ENCODE measurements at regions not wholly inside any gene's neighbourhood (a gene's known extent, or its start where the extent isn't known, plus 50 kb on each side); places are given as distances from the start of the nearest gene placed in this dataset.
"Not testable (repeated sequence)": the region's sequence is repeated elsewhere in the genome, so short reads cannot be mapped to it uniquely, and the experiment has no call there.

DNA sequence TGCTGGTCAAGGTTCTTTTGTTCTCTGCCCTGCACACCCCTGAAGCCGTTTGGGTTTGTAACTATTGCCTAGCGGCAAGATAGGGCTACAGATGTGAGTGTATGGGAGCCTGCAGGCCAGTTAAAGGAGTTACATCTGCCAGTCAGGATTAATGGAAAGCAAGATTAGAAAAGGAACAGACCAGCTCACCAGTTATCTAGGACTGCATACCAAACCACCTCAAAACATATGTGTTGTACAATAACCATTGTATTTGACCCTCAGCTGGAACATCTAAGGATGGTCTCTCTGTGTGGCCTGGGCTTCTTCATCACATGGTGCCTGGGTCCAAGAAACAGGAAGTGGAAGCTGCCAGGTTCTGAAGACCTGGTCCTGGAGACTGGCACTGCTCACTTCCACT is 52.5 kb upstream of the FBXO28 start:
- no peak for DNase-seq

DNA sequence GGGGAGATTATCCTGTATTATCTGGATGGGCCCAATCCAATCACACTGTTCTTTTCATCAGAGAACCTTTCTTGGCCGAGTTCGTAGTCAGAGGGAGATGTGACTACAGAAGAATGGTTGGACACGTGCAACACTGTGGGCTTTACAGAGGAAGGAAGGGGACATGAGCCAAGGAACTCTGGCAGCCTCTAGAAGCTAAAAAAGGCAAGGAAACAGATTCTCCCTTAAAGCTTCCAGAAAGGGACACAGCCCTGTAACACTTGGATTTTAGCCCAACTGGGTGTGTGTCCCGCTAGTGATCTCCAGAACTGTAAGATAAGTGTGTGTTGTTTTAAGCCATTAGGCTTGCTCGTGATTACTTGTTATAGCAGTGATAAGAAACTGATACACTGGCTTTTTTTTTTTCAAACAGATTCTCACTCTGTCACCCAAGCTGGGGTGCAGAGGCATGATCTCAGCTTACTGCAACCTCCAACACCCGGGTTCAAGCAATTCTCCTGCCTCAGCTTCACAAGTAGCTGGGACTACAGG is 53.9 kb upstream of the FBXO28 start:
- DNase-seq, result no peak

DNA sequence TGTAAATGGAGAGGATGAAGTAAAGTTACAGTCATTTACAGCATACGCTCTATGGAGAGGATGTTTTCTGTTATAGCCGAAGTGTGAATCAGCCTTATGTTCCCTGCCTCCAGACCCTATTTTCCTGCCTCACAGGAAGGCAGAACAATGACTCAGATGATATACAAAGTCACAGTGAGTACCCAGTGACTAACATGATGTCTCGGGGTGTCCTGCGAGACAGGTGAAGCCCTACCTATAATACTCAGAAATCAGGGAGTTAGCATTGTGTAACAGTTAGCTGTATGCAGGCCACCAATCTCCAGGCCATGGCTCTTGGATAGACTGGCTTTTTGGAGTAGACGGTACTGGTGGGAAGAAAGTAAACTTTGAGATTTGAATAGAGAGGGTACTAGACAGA is 55.6 kb upstream of the FBXO28 start:
- DNase-seq, result no peak

DNA sequence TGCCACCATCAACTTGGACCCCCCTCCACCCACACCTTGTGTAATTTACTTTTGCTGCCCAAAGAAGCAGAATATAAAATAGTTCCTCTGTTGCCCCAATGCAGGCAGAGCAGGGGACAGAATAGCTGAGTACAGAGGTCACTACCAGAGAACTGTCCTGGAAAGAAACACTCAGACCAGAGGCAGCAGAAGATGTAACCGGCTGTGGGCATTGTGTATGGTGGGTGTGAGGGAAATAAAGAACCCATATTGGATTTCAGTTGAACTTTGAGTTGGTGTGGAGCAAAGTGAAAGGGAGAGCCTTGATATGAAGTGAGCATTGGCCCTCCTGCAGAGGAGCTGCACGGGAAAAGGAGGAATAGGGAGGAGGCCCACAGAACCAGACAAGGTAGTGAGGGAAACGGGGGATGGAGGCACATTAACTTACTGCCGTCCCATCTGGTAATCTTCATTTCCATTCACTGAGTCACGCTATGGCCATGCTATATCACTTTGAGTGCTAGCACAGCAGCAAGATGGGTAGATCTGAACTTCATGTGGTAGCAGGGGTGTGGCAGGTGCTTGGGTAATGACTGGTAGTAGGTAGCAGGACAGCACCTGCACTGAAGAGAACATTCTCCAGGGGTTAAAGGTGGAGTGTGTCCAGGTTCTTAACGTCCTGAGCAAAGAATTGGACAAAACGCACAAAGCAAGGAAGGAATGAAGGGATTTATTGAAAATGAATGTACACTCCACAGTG is 56.3 kb upstream of the FBXO28 start:
- no peak for DNase-seq

DNA sequence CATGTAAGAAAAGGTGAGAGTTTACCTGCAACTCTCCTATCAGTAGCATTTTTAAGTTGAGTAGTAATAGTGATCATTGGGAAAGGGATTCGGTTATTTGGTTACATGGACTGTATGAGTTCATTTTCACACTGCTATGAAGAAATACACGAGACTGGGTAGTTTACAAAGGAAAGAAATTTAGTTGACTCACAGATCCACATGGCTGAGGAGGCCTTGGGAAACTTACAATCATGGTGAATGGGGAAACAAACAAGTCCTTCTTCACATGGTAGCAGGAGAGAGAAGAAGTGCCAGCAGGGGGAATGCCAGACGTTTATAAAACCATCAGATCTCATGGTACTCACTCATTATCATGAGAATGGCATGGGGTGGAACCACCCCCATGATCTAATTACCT is 59.3 kb upstream of the FBXO28 start:
- no peak for DNase-seq

DNA sequence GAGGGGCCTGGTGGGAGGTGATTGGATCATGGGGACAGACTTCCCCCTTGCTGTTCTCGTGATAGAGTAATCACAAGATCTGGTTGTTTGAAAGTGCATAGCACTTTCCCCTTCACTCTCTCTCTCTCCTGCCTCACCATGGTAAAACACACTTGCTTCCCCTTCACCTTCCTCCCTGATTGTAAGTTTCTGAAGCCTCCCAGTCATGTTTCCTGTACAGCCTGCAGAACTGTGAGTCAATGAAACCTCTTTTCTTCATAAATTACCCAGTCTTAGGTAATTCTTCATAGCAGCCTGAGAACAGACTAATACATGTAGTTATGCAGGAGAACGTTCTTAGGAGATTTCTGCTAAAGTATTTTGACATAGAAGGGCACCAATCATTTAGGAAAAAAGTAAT is 59.9 kb upstream of the FBXO28 start:
- DNase-seq, result no peak

DNA sequence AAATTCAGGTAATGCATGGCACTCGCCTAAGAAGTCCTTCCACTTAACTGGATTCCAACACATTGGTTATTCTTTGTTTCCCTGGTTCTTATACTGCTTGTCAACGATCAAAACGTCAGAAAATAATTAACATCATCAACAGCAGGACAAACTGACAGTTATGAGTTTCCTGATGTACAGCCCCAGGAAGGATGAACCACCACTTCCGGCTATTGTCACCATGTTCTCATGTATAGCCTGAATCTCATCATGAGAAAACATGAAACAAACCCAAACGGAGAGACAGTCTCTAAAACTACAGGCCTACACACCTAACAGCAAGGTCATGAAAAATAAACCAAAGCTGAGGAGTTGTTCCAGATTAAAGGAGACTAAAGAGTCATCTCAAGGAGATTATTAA is 60.5 kb upstream of the FBXO28 start:
- no peak for DNase-seq

DNA sequence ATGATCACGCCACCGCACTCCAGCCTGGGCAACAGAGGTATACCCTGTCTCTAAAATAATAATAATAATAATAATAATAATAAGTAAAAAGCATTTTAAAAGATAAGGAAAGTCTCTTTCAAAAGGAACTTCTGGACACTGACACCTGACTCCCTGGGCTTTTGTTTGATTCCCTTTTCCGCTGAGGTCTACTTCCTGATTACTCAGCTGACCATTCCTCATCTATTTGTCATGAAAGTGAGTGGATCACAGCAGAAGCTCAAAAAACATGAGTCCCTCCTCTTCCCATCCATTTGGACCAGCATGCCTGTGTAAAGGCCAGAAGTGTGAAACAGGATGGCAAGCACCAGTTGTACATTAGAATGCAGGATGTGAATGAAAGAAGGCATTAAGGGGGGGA is 61.1 kb upstream of the FBXO28 start:
- DNase-seq, result no peak

DNA sequence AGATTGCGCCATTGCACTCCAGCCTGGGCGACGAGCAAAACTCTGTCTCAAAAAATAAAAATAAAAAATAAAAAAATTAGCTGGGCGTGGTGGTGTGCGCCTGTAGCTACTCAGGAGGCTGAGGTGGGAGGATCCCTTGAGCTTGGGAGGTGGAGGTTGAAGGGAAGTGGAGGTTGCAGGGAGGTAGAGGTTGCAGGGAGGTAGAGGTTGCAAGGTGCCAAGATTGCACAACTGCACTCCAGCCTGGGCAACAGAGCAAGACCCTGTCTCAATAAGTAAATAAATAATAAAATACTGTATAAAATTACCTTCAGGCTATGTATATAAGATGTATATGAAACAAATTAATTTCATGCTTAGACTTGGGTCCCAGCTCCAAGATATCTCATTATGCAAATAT is 62.1 kb upstream of the FBXO28 start:
- not testable (repeated sequence) for DNase-seq

DNA sequence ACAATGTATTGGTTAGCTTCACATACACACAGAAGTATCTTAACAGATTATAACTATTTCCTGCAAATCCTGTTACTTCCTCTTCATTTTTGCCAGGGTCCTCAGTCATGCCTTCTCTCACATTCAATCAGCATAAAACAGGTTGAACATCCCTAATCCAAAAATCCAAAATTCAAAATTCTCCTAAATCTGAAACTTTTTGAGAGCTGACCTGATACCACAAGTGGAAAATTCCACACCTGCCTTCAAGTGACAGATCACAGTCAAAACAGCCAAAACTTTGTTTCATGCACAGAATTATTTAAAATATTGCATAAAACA is 62.9 kb upstream of the FBXO28 start:
- DNase-seq, result no peak

DNA sequence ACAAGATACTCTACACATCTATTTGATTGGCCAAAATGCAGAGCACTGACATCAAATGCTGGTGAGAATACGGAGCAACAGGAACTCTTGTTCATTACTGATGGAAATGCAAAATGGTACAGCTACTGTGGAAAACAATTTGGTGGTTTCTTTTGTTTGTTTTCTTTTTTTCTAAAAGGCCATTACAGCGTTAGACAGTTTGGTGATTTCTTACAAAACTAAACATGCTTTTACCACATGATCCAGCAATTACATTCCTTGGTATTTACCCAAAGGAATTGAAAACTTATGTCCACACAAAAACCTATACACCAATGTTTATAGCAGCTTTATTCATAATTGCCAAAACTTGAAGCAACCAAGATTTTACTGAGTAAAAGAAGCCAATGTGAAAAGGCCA is 66.4 kb upstream of the FBXO28 start:
- no peak for DNase-seq

DNA sequence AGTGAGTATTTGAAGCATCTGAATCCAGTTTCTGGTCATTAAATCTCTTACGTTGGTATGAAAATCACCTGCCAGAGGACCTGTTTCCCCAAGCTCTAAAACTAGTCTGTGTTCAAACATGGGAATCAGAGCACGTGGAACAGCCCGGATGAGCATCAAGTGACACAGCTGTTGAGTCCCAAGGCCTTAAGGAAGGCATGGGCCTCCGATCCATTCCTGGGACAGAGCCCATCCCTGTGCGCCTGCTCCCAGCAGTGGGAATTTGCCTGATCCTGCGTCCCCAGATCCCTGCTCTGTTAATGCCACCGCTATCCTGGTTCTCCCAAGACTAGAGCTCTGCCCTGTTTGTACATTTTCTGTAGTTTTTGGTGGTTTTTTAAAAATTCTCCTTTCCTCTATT is 68.4 kb upstream of the FBXO28 start:
- no peak for DNase-seq

DNA sequence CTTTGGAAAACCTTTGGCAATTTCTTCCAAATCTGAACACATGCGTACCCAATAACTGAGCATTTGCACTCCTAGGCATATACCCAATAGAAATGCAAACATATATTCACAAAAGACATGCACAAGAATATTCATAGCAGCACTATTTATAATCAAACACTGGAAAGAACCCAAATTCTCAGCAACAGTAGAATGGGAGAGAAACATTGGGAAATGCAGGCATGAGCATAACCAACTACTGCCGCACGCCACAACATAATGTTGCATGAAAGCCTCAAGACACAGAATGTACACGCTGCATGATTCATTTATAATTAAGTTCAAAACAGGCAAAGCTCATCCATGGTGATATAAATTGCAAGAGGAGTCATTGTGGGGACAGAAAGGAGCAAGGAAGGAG is 69.5 kb upstream of the FBXO28 start:
- DNase-seq, result no peak

DNA sequence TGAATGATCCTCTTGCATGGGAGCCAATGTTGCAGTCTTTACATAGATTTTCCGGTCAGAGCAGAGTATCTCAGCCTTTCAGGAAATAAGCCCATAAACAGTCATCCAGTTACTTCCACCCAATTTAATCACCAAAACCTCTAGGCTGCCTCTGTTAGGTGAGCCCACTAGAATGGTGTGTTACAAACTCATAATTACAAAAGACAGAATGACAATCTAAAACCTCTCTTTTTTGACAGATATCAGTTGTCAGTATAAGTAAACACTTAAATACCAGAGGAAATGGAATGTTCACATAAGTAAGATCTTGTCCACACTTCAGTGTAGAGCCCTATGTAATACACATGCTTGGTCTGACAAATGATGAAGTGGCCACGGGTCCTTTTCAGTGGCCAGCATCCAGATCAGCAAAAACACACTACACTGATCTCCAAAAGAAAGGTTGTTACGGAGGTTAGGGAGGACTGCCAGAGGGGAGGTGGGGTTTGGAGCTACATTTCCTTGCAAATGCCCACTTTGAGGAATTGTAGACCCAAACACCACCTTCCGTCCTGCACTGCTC is 71.3 kb upstream of the FBXO28 start:
- no peak for DNase-seq

DNA sequence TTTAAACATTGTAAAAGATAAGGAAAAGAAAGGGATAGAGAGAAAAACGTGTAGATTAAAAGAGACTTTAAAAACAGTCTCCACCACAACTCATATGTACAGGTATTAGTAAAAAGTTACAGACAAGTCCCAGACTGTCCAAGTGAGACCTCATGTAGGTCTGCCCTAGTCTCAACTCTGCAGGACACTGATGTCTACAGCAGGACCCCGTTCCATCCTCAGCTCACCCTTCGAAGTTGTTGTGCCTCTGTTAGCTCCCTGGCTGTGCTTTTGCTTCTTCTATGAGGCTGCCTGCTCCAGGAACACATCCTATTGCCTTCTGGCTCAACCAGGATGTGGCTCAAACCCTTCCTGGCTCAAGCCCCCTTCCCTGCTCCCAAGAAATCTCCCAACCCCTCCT is 72.9 kb upstream of the FBXO28 start:
- DNase-seq, result no peak

DNA sequence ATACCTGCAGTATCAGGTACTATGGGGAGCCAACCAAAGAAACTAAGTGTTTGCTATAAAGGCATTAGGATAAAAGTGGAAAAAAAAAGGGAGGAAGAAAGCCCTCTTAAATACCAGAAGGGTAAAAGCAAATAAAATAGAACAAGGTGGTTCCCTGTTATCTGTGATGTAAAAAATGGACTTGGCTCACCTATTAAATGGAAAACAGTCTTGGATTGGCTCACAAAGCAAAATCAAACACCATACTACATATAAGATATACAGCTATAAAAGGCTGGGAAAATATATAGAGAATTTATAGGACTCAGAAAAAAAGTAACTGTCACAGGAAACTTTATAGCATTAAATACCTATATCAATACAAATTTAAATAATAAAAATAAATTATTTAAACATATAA is 73.5 kb upstream of the FBXO28 start:
- not testable (repeated sequence) for DNase-seq

DNA sequence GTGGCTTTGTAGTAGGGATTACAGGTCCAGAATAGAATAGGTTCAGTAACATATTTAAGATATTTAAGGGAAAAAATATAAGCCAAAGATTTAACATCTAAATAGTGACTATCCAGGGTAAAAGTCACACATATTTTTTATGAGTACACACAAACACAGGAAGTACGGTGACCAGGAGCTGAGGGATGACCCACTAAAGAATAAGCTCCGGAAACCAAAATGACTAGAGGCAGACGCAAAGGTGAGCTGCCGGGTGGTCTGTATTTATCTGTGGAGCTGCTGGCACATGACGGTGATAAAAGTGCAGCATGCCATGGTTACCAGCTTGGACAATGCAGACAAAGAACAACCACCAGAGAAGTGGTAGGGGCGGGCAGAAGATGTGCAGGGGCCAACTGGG is 73.9 kb upstream of the FBXO28 start:
- DNase-seq, result not testable (repeated sequence)

DNA sequence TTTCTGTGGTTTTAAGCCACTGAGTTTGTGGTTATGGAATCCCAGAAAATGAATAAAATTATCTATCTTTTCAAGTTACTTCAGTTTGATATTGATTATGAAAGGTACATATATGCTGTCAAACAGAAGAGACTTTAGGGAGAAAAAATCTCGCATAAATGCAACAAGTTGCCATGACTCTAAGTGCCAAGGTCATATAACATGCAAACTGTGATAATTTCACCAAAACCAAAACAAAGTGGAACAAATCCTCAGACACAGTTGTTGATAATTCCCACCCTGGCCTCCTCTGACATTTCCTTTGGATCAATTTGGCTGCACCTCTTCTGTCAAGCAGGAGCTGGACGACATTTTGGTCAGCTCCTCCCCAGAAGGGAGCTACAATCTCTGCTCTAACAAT is 75.1 kb upstream of the FBXO28 start:
- DNase-seq, result not testable (repeated sequence)

DNA sequence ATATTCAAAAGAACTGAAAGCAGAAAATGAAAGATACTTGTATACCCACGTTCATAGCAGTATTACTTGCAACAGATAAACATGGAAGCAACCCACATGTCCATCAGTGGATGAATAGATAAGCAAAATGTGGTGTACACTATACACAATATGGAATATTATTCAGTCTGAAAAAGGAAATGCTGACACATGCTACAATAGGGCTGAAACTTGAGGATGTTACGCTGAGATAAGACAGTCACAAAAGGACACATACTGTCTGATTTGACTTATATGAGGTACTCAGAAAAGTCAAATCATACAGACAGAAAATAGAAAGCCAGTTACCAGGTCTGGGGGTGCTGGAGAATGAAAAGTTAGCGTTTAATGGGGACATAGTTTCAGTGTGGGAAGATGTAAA is 76.5 kb upstream of the FBXO28 start:
- DNase-seq, result not testable (repeated sequence)

DNA sequence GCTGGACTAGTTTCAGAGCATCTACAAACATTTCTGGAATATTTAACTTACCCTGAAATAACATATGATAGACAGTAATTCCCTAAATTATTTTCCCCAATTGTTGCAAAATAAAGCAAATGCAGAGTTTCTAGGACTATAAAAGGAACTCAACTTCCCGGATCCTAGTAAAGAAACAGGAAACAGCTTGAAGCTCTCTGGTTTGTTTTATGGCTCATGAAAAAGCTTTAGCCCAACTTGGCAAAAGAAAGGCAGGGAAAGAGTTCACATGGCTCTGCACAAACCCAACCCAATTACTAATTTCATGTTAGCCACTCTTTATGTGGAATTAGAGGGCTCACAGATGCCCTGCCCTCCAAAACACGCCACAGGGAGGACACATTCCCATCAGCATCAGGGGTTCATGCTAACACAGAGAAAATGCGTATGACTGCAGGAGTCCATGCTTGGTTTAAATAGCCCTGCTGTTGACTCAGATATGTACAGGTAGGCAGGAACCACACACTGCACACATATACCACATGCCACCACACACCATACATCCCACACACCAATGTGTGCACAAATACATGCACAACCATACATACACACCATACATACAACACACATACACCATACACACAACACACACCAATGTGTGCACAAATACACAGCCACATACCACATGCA is 81.2 kb upstream of the FBXO28 start:
- not testable (repeated sequence) for DNase-seq

DNA sequence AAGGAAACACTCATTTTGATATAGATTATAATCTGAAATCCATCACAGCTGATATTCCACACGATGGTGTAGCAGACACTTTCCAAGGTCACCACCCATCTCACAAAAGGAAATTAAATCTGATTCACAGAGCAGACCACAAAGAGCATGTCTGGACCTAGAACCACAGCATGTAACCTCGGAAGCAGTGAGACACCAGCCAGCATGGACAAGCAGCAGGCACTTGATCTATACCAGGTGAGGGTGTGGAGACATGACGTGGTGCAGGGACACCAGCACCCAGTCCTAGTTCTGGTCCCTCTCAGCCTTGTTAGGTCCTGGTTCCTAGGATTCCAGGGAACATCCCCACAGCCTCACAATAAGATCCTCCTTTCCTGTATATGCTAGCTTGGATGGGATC is 81.9 kb upstream of the FBXO28 start:
- DNase-seq, result not testable (repeated sequence)

DNA sequence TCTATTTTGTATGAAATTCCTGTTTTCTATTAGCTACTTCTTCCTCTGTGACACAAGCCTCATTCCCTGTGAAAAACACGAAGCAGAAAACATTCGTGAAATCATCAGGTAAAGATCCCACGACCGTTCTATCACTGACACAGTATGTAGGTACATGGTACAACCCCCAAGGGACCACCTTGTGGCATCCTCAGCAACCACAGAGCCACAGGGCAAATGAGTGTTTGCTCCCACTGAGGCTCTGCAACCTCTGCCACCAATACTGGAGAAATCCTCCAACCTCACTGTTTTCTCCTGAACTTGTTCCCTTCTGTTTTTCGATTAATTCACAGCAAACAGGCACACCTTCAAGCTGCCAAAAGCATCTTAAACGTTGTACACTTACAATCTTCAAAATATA is 83.7 kb upstream of the FBXO28 start:
- not testable (repeated sequence) for DNase-seq

DNA sequence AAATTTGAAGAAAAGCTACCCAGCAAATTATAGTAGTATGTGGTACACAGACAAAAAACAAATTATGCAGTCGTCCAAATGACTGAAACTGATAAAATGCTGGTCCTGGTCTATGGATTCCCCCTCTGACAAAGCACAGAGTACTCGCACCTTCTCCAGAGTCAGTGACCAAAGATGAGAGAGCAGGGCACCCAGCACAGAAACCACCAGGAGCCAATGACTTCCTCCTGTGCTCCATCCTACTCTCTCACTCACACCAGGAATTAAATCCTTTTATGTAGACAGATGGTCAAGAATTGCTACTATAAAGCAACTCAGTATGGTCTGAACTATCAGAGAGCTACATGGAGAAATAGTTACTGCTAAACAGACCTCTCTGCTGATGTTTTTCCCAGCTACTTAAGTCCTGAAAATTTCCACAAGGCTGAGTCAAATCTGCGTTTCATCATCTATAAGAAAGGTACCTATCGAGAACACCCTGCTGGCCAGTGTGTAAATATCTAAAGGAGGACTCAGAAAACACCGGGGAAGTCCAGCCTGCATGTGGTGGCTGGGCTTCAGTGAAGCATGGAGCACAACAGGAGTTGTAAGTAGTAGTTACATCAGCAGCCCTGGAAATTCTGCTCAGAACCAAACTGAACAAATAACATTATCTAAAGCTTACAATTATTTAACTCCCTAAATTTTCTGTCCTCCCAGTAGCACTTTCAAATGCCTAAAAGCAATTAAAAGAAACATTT is 84.5 kb upstream of the FBXO28 start:
- DNase-seq, result not testable (repeated sequence)

DNA sequence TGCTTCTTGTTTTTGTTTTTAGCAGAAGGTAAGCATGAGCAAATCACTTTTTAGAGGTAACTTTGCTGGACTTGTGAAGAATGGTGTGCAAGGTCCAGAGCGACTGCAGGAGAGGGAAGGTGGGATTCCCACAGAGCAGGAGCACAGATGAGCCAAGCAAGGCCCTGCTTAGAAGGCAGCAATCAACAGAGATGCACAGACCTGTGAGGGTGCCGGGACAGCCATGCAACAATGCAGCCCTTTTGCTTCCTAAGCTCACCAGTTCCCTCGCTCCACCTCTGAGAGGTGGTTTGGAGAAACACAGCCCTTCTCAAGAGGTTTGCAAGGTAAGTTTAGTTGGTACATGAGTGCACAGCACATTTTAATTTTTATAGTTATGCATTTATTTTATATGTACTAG is 85.1 kb upstream of the FBXO28 start:
- not testable (repeated sequence) for DNase-seq

Data from left hindlimb (tissue), 1 donor.